GM12892 (cell line): ENCODE measurements at regions not wholly inside any gene's neighbourhood (a gene's known extent, or its start where the extent isn't known, plus 50 kb on each side); places are given as distances from the start of the nearest gene placed in this dataset.
"Not testable (repeated sequence)": the region's sequence is repeated elsewhere in the genome, so short reads cannot be mapped to it uniquely, and the experiment has no call there.

ENCODE experiments used
- DNase-seq: peaks from one replicate; pipeline ENCODE4 v3.0.0; 2011; ENCODE audit not compliant: insufficient read length
- FAIRE-seq: peaks from 2 replicates; lab custom pipeline; 2011; peaks lifted over from hg19 to GRCh38; lab: Jason Lieb, UNC
- POLR2A ChIP-seq: IDR thresholded peaks from 2 replicates; pipeline ENCODE4 v1.6.1; 2011; ENCODE audit warnings: low read depth, low read length, control low read depth
- POLR2AphosphoS5 ChIP-seq: IDR thresholded peaks from 2 replicates; pipeline ENCODE4 v1.6.1; 2011; ENCODE audit warnings: low read depth, low read length, control low read depth
- TAF1 ChIP-seq: IDR thresholded peaks from 2 replicates; pipeline ENCODE4 v1.6.1; 2011; ENCODE audit warnings: low read depth, mild to moderate bottlenecking, control low read depth, low read length, borderline replicate concordance

GRCh38 chr2:236835307-236836024, 250.2 kb upstream of the COPS8 start:
- no peak for FAIRE-seq
- DNase-seq = no peak

GRCh38 chr2:236836028-236836427, 249.7 kb upstream of the COPS8 start:
- not testable (repeated sequence) for DNase-seq, FAIRE-seq

More at GRCh38 chr2:236835307-236836024, 250.2 kb upstream of the COPS8 start:
- TF ChIP-seq POLR2A (no peak), POLR2AphosphoS5 (no peak), TAF1 (no peak)

- FAIRE-seq = no peak
- no peak for TF ChIP-seq POLR2AphosphoS5
- TF ChIP-seq TAF1 = no peak
- DNase-seq = no peak
Observed at GRCh38 chr2:236840215-236840614, 245.5 kb upstream of the COPS8 start.

DNA sequence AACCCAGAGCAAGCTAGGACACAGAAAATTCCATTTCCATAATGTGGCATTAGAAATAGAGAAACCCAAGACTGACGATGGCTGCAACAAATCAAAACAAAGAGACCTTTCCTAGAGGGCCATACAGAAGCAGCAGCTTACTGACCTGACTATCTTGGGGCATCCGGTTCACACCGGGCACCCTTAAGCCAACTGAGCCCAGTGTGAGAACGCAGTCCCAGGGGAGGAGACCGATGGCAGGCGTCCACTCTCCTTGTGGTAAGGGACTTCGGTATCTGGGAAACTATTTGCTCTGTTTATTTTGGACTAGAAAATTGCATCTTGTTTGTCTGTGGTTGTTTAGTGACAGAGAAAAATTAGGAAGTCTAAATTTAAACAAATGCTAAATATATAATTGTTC, 244.8 kb upstream of the COPS8 start:
- DNase-seq (no peak), FAIRE-seq (no peak)
- no peak for TF ChIP-seq TAF1
- TF ChIP-seq POLR2A = no peak
- no peak for TF ChIP-seq POLR2AphosphoS5

DNA sequence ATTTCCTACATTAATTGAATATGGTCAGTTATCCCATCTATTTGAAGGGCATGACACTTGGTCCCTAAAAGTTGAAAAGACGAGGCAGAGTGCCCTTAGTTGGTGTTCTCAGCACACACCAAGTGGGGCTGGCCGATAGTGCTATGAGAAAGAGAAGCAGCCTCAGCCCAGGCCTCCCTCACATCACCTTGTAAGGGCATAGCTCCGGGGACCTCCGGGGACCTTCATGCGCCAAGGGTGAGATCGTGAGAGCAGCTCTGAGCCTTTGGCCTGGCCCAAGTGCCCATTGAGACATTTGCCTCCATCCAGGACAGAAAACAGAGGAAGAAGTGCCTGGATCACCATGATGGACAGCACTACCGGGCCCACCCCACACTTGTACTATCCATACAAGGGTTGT, 244.3 kb upstream of the COPS8 start:
- TF ChIP-seq TAF1 (no peak), POLR2AphosphoS5 (no peak), POLR2A (no peak)
- FAIRE-seq = no peak
- no peak for DNase-seq

GRCh38 chr2:236843161-236843968, 242.3 kb upstream of the COPS8 start:
- FAIRE-seq (no peak), DNase-seq (no peak)
- TF ChIP-seq POLR2A (no peak), POLR2AphosphoS5 (no peak), TAF1 (no peak)

DNA sequence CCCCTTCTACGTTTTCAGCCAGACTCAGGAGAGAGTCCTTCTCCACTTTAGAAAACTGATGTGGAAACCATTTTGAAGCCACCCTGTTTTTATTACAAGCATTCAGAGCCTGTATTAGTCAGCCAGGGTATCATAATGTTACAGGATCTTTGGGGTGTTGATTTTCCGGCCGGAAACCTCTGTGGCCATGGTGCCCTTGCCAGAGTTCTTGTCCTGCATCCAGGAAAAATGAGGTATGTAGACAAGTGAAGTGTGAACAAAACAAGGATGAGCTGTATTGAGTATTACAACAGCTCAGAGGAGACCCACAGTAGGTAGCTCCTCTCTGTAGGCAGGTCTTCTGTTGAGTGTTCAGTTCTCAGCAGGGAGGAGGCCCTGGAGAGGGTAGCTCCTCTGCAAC, 241.0 kb upstream of the COPS8 start:
- FAIRE-seq (no peak), DNase-seq (no peak)
- TF ChIP-seq POLR2A (no peak), TAF1 (no peak), POLR2AphosphoS5 (no peak)

GRCh38 chr2:236847023-236847422, 238.7 kb upstream of the COPS8 start:
- DNase-seq (no peak), FAIRE-seq (no peak)
- no peak for TF ChIP-seq TAF1
- no peak for TF ChIP-seq POLR2A
- TF ChIP-seq POLR2AphosphoS5 = no peak

DNA sequence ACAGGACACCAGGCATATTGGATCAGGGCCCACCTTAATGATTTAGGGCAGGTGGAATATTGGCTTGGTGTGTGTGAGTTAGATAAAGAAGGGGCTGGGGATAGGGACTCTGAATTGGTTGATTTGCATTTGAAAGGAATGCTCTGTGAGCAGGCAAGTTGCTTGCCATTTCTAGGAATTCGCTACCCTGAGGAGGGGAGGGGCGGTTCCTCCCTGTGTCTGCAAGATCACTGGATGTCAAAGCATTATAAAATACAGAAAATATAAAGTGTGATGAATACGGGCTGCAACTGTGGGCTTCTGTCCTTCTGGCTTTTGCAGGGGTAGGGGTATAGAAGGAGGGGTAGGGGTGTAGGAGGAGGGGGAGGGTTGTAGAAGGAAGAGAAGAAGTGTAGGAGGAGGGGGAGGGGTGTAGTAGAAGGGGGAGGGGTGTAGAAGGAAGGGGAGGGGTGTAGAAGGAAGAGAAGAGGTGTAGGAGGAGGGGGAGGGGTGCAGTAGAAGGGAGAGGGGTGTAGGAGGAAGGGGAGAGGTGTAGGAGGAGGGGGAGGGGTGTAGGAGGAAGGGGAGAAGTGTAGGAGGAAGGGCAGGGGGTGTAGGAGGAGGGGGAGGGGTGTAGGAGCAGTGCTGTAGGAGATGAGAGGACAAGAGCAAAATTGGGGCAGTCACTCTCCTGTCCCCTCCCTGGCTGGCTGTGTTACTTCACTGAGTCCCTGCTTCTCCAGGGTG, 238.0 kb upstream of the COPS8 start:
- TF ChIP-seq TAF1 = no peak
- no peak for TF ChIP-seq POLR2A
- no peak for TF ChIP-seq POLR2AphosphoS5
- no peak for FAIRE-seq

DNA sequence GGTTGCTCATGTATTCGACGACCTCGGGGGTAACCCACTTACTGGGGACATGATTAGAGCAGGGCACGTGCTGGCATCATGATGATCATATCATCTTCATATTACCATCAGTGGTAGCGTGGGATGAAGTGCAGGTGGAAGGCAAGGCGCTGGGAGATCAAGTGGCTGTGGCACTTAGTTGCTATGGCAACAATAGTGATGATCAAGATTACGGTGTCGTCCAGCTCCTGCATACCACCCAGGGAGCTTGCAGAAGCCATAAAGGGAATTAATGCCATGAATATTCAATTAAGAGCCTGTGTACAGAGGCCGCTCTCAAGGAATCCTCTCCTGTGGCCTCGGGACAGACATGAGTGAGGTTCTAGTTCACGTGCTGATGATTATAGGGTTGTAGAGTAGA, 237.2 kb upstream of the COPS8 start:
- TF ChIP-seq POLR2AphosphoS5 (no peak), TAF1 (no peak), POLR2A (no peak)
- FAIRE-seq = no peak
- no peak for DNase-seq

More for the DNA sequence above, 238.0 kb upstream of the COPS8 start:
- no peak for DNase-seq

- FAIRE-seq = no peak
- TF ChIP-seq TAF1 (no peak), POLR2A (no peak), POLR2AphosphoS5 (no peak)
Observed at GRCh38 chr2:236849508-236849907, 236.2 kb upstream of the COPS8 start.

More at GRCh38 chr2:236849508-236849907, 236.2 kb upstream of the COPS8 start:
- no peak for DNase-seq
